Lower leg skin (tissue), 3 donors: ENCODE measurements at regions not wholly inside any gene's neighbourhood (a gene's known extent, or its start where the extent isn't known, plus 50 kb on each side); places are given as distances from the start of the nearest gene placed in this dataset.

Experiments
- CTCF ChIP-seq, 3 donors: fragments of 450-650 bp; IDR thresholded peaks; one replicate each; pipeline ENCODE4 v1.5.1; 2016; ENCODE audit warnings: antibody characterized with exemption in 3 of 3, mild to moderate bottlenecking in 3 of 3, moderate library complexity in 2 of 3
- POLR2A ChIP-seq, 2 donors: fragments of 450-650 bp; IDR thresholded peaks; one replicate each; pipeline ENCODE4 v1.6.1; 2016 to 2017; ENCODE audit warnings: antibody characterized with exemption in 2 of 2, mild to moderate bottlenecking in 1 of 2, moderate library complexity in 1 of 2

GRCh38 chr1:80869299-80869698, 931.4 kb upstream of the ADGRL2 start:
- TF ChIP-seq POLR2A (IDR thresholded peaks at IDR 0.05) (no peak), CTCF (IDR thresholded peaks at IDR 0.05) (no peak)
